Rectal smooth muscle tissue (tissue), 1 donor: ENCODE measurements at regions not wholly inside any gene's neighbourhood (a gene's known extent, or its start where the extent isn't known, plus 50 kb on each side); places are given as distances from the start of the nearest gene placed in this dataset.

ENCODE experiments used
- H3K27ac ChIP-seq: one replicate; pipeline ENCODE4 v1.7.0; 2013; ENCODE audit warnings: low read depth, low read length, inconsistent platforms
- H3K27me3 ChIP-seq: one replicate; pipeline ENCODE4 v1.7.0; 2013; ENCODE audit warnings: low read length; ENCODE audit not compliant: control insufficient read depth, insufficient read depth
- H3K36me3 ChIP-seq: one replicate; pipeline ENCODE4 v1.7.0; 2013; ENCODE audit warnings: low read length; ENCODE audit not compliant: control insufficient read depth, insufficient read depth
- H3K4me1 ChIP-seq: one replicate; pipeline ENCODE4 v1.7.0; 2013; ENCODE audit warnings: low read length; ENCODE audit not compliant: control insufficient read depth, insufficient read depth
- H3K4me3 ChIP-seq: one replicate; pipeline ENCODE4 v1.7.0; 2013; ENCODE audit warnings: low read length
- H3K9ac ChIP-seq: one replicate; pipeline ENCODE4 v1.7.0; 2013; ENCODE audit warnings: low read length

GRCh38 chr1:244218220-244218619 is 167.1 kb downstream of the ZBTB18 start:
- no peak overlapping the region for H3K4me3 ChIP-seq
- no peaks in the 10 kb centered on the region for H3K4me1 ChIP-seq
- H3K9ac ChIP-seq: no peak overlapping the region
- no peak overlapping the region for H3K27ac ChIP-seq
- no peaks in the 10 kb centered on the region for H3K36me3 ChIP-seq
- H3K27me3 ChIP-seq: no peaks in the 10 kb centered on the region

GRCh38 chr1:244219149-244219548 is 168.1 kb downstream of the ZBTB18 start:
- Histone ChIP-seq H3K9ac (no peak overlapping the region), H3K27ac (no peak overlapping the region), H3K4me1 (no peaks in the 10 kb centered on the region), H3K27me3 (no peaks in the 10 kb centered on the region), H3K4me3 (no peak overlapping the region), H3K36me3 (no peaks in the 10 kb centered on the region)

GRCh38 chr1:244219802-244220201 is 168.7 kb downstream of the ZBTB18 start:
- Histone ChIP-seq H3K36me3 (no peaks in the 10 kb centered on the region), H3K4me3 (no peak overlapping the region), H3K4me1 (no peaks in the 10 kb centered on the region), H3K27me3 (no peaks in the 10 kb centered on the region), H3K27ac (no peak overlapping the region), H3K9ac (no peak overlapping the region)

GRCh38 chr1:244220410-244220809 is 169.3 kb downstream of the ZBTB18 start:
- Histone ChIP-seq H3K36me3 (no peaks in the 10 kb centered on the region), H3K27me3 (no peaks in the 10 kb centered on the region), H3K27ac (no peak overlapping the region), H3K4me3 (no peak overlapping the region), H3K4me1 (no peaks in the 10 kb centered on the region), H3K9ac (no peak overlapping the region)

- no peak overlapping the region for H3K9ac ChIP-seq
- H3K27ac ChIP-seq: no peak overlapping the region
- H3K4me1 ChIP-seq: no peaks in the 10 kb centered on the region
- H3K4me3 ChIP-seq: no peak overlapping the region
- no peaks in the 10 kb centered on the region for H3K36me3 ChIP-seq
- H3K27me3 ChIP-seq: no peaks in the 10 kb centered on the region
These were observed 170.9 kb downstream of the ZBTB18 start for GRCh38 chr1:244221991-244222390.

GRCh38 chr1:244224487-244225430 is 173.7 kb downstream of the ZBTB18 start:
- Histone ChIP-seq H3K9ac (no peak overlapping the region), H3K27ac (no peak overlapping the region), H3K36me3 (no peaks in the 10 kb centered on the region), H3K4me3 (no peak overlapping the region), H3K27me3 (no peaks in the 10 kb centered on the region), H3K4me1 (no peaks in the 10 kb centered on the region)

GRCh38 chr1:244226435-244226834 is 175.4 kb downstream of the ZBTB18 start:
- no peaks in the 10 kb centered on the region for H3K27me3 ChIP-seq
- no peaks in the 10 kb centered on the region for H3K36me3 ChIP-seq
- H3K4me3 ChIP-seq: no peak overlapping the region
- H3K9ac ChIP-seq: no peak overlapping the region
- H3K4me1 ChIP-seq: no peaks in the 10 kb centered on the region
- no peak overlapping the region for H3K27ac ChIP-seq

GRCh38 chr1:244230470-244230869 is 179.4 kb downstream of the ZBTB18 start:
- H3K9ac ChIP-seq: no peak overlapping the region
- no peaks in the 10 kb centered on the region for H3K4me1 ChIP-seq
- no peaks in the 10 kb centered on the region for H3K27me3 ChIP-seq
- H3K27ac ChIP-seq: no peak overlapping the region
- no peak overlapping the region for H3K4me3 ChIP-seq
- no peaks in the 10 kb centered on the region for H3K36me3 ChIP-seq

- H3K9ac ChIP-seq: no peak overlapping the region
- no peak overlapping the region for H3K27ac ChIP-seq
- no peaks in the 10 kb centered on the region for H3K4me1 ChIP-seq
- no peaks in the 10 kb centered on the region for H3K36me3 ChIP-seq
- H3K4me3 ChIP-seq: peak overlapping the region; percentile 44
- H3K27me3 ChIP-seq: no peaks in the 10 kb centered on the region
These were observed 180.1 kb downstream of the ZBTB18 start for GRCh38 chr1:244231193-244231571.

- no peak overlapping the region for H3K27ac ChIP-seq
- H3K27me3 ChIP-seq: no peaks in the 10 kb centered on the region
- no peaks in the 10 kb centered on the region for H3K4me1 ChIP-seq
- H3K9ac ChIP-seq: no peak overlapping the region
- H3K4me3 ChIP-seq: peak overlapping the region; percentile 44
- H3K36me3 ChIP-seq: no peaks in the 10 kb centered on the region
These were observed 180.7 kb downstream of the ZBTB18 start for GRCh38 chr1:244231572-244232315.

GRCh38 chr1:244234009-244234643 is 183.0 kb downstream of the ZBTB18 start:
- H3K4me3 ChIP-seq: no peak overlapping the region
- H3K36me3 ChIP-seq: no peaks in the 10 kb centered on the region
- no peaks in the 10 kb centered on the region for H3K4me1 ChIP-seq
- no peaks in the 10 kb centered on the region for H3K27me3 ChIP-seq
- H3K27ac ChIP-seq: no peak overlapping the region
- no peak overlapping the region for H3K9ac ChIP-seq

GRCh38 chr1:244235157-244235556 is 184.1 kb downstream of the ZBTB18 start:
- Histone ChIP-seq H3K27ac (no peak overlapping the region), H3K4me1 (no peaks in the 10 kb centered on the region), H3K4me3 (no peak overlapping the region)

More at GRCh38 chr1:244235157-244235556, 184.1 kb downstream of the ZBTB18 start:
- no peak overlapping the region for H3K9ac ChIP-seq
- H3K27me3 ChIP-seq: no peaks in the 10 kb centered on the region
- H3K36me3 ChIP-seq: no peaks in the 10 kb centered on the region
